ENCODE measurements at regions not wholly inside any gene's neighbourhood (a gene's known extent, or its start where the extent isn't known, plus 50 kb on each side); places are given as distances from the start of the nearest gene placed in this dataset.
A peak's percentile ranks its signal among the peaks of the same experiment; 100 is the strongest.

DNA sequence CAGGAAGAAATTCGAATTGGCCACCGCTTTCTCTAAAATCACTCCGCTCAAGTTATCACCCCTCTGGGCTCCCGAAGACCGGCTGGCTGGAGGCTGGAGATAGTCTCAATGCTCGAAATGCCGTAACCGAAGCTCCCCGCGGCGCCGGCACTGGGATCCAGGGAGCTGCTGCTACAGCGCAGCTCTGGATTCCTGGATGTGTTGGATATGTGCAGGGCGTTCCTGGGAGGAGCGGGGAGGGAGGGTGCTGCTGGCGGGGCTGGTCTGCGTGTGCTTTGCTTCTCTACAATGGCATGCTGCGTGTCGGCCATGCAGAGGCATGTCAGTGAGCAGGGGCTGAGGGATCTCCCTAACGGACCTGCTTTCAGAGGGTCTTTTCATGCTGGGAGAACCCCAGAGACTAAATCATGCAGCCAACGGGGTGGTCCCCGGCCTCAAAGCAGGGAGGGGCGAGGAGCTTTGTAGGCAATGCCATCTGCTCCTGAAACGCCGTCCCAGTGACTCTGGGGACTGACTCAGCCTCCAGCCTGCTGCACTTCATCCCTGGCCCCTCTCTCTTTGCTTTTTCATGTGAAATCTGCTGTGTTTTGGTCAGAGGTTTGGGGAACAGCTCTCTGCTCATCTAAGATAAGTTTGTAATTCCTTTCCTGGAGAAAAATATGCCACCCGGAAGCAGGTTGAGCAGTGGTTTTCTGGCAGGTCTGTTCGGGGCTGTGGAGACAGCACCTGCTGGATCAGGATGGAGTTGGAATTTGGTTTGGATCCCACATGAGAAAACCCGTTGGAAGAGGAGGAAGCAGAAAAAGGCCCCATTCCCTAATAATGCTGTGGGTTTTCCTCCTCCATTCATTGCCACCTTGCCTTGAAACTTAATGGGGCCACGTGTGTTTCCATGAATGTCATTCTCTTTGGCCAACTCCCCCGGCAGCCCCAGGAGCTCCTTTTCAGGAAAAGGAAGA, 311.4 kb downstream of the SEC14L1 start (continued):
- TF ChIP-seq ATF5 (CRISPR knock-in tag; IDR thresholded peaks at IDR 0.05; ENCODE audit: low read depth) (0 out of 2 replicates have a peak, but pooled peaks have one; percentile 14), REL (CRISPR knock-in tag; conservative IDR thresholded peaks at IDR 0.05) (no peak; the same call in 1 of the 2 replicates), FOXP1 (IDR thresholded peaks at IDR 0.05) (no peak), FOXP1 (CRISPR knock-in tag; IDR thresholded peaks at IDR 0.05) (no peak; the same call in 1 of the 2 replicates), DR1 (CRISPR knock-in tag; IDR thresholded peaks at IDR 0.05) (no peak), JUN (CRISPR knock-in tag; IDR thresholded peaks at IDR 0.05) (no peak), MZF1 (CRISPR knock-in tag; IDR thresholded peaks at IDR 0.05; ENCODE audit: borderline replicate concordance) (no peak), ZNF816 (CRISPR knock-in tag; IDR thresholded peaks at IDR 0.05; ENCODE audit: borderline replicate concordance) (no peak), ZNF225 (CRISPR knock-in tag; IDR thresholded peaks at IDR 0.05) (0 out of 2 replicates have a peak, but pooled peaks have one; percentile 41), FLYWCH1 (CRISPR knock-in tag; IDR thresholded peaks at IDR 0.05) (no peak), EED (CRISPR knock-in tag; IDR thresholded peaks at IDR 0.05) (no peak), ZNF747 (CRISPR knock-in tag; IDR thresholded peaks at IDR 0.05; ENCODE audit: borderline replicate concordance) (0 out of 2 replicates have a peak, but pooled peaks have one; percentile 11), ZNF296 (CRISPR knock-in tag; conservative IDR thresholded peaks at IDR 0.05) (0 out of 2 replicates have a peak, but pooled peaks have one; percentile 16)
- TF ChIP-seq, protein P1, sequence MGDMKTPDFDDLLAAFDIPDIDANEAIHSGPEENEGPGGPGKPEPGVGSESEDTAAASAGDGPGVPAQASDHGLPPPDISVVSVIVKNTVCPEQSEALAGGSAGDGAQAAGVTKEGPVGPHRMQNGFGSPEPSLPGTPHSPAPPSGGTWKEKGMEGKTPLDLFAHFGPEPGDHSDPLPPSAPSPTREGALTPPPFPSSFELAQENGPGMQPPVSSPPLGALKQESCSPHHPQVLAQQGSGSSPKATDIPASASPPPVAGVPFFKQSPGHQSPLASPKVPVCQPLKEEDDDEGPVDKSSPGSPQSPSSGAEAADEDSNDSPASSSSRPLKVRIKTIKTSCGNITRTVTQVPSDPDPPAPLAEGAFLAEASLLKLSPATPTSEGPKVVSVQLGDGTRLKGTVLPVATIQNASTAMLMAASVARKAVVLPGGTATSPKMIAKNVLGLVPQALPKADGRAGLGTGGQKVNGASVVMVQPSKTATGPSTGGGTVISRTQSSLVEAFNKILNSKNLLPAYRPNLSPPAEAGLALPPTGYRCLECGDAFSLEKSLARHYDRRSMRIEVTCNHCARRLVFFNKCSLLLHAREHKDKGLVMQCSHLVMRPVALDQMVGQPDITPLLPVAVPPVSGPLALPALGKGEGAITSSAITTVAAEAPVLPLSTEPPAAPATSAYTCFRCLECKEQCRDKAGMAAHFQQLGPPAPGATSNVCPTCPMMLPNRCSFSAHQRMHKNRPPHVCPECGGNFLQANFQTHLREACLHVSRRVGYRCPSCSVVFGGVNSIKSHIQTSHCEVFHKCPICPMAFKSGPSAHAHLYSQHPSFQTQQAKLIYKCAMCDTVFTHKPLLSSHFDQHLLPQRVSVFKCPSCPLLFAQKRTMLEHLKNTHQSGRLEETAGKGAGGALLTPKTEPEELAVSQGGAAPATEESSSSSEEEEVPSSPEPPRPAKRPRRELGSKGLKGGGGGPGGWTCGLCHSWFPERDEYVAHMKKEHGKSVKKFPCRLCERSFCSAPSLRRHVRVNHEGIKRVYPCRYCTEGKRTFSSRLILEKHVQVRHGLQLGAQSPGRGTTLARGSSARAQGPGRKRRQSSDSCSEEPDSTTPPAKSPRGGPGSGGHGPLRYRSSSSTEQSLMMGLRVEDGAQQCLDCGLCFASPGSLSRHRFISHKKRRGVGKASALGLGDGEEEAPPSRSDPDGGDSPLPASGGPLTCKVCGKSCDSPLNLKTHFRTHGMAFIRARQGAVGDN (CRISPR knock-in tag; IDR thresholded peaks at IDR 0.05), result no peak; the same call in 1 of the 2 replicates
- TF ChIP-seq, protein P2, sequence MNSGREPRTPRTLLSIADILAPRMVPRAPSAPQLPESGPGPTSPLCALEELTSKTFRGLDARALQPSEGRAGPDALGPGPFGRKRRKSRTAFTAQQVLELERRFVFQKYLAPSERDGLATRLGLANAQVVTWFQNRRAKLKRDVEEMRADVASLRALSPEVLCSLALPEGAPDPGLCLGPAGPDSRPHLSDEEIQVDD (CRISPR knock-in tag; IDR thresholded peaks at IDR 0.05; ENCODE audit: borderline replicate concordance), result no peak
- TF ChIP-seq, protein P3, sequence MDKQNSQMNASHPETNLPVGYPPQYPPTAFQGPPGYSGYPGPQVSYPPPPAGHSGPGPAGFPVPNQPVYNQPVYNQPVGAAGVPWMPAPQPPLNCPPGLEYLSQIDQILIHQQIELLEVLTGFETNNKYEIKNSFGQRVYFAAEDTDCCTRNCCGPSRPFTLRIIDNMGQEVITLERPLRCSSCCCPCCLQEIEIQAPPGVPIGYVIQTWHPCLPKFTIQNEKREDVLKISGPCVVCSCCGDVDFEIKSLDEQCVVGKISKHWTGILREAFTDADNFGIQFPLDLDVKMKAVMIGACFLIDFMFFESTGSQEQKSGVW (CRISPR knock-in tag; IDR thresholded peaks at IDR 0.05; ENCODE audit: borderline replicate concordance), result no peak

Measured in HepG2 (cell line).